Stimulated activated effector memory CD8-positive, alpha-beta T cell treated with anti-CD3 and anti-CD28 coated beads, Interleukin-12 subunit alpha, Interleukin-12 subunit beta, amount 100 ng/mL, for 72 hours (primary cell): ENCODE measurements at regions not wholly inside any gene's neighbourhood (a gene's known extent, or its start where the extent isn't known, plus 50 kb on each side); places are given as distances from the start of the nearest gene placed in this dataset.
A peak's percentile ranks its signal among the peaks of the same experiment; 100 is the strongest.
"Not testable (repeated sequence)": the region's sequence is repeated elsewhere in the genome, so short reads cannot be mapped to it uniquely, and the experiment has no call there.

Experiments used
- ATAC-seq: fragments of 150-1000 bp; cut with Tn5 transposase; 2 replicates; pipeline ENCODE4 v1.10.0; 2021
- DNase-seq, 2 donors: peaks; one replicate each; pipeline ENCODE4 v3.0.0; 2021 to 2022; ENCODE audit warnings: low spot score in 2 of 2
- H3K27ac Mint-ChIP-seq: one replicate; pipeline ENCODE4 v1.8.0; 2022; ENCODE audit warnings: mild to moderate bottlenecking, mixed read lengths
- H3K36me3 Mint-ChIP-seq: one replicate; pipeline ENCODE4 v1.8.0; 2022; ENCODE audit warnings: mild to moderate bottlenecking, mixed read lengths
- H3K4me1 Mint-ChIP-seq: one replicate; pipeline ENCODE4 v1.8.0; 2022; ENCODE audit warnings: mixed read lengths
- H3K4me3 Mint-ChIP-seq: one replicate; pipeline ENCODE4 v1.8.0; 2022; ENCODE audit warnings: mild to moderate bottlenecking, mixed read lengths
- H3K9me3 Mint-ChIP-seq: one replicate; pipeline ENCODE4 v1.8.0; 2022; ENCODE audit warnings: mixed read lengths

DNA sequence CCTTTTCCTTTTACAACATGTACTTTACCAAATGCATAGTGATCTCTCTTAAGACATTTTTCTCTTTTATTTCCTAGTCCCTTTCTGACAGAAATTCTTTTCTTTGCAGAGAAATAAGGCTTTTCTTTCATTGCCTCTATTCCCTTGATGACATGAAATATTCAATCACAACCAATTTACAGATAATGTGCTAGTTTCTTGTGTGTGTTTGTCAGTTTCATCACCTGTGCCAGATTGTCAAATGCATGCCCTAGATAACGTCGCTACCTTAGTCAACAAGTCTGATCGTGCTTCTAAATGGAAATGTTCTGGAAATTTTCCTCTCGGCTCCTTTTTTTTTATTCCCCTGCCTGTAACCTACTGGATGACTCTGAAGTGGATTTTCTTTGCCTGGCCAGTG lies 478.1 kb downstream of the KLF5 start:
- ATAC-seq, result no peak
- Mint-ChIP-seq H3K27ac (no peak overlapping the region), H3K9me3 (no peaks in the 10 kb centered on the region), H3K4me3 (no peak overlapping the region), H3K36me3 (no peaks in the 10 kb centered on the region), H3K4me1 (no peaks in the 10 kb centered on the region)
- DNase-seq, result no peak

DNA sequence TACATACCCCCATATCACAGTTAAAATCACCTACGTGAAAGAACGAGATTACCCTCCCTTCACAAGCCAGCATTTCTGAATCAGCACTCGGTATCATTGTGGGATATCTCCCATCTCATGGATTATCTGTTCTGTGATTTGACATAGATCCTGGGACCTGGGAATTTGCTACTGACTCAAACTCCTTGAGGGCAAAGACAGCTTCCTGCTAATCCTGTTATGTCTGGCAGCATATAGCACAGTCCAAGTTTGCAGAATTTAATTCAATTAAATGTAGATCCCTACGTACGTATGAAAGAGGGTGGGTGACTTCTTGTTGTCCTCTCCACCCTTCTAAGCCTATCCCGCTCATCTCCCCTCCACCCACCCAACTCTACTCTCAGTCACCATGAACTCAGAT lies 476.5 kb downstream of the KLF5 start:
- Mint-ChIP-seq H3K36me3 (no peaks in the 10 kb centered on the region), H3K4me1 (no peaks in the 10 kb centered on the region), H3K4me3 (no peak overlapping the region), H3K27ac (no peak overlapping the region), H3K9me3 (no peaks in the 10 kb centered on the region)
- ATAC-seq (no peak), DNase-seq (no peak)

DNA sequence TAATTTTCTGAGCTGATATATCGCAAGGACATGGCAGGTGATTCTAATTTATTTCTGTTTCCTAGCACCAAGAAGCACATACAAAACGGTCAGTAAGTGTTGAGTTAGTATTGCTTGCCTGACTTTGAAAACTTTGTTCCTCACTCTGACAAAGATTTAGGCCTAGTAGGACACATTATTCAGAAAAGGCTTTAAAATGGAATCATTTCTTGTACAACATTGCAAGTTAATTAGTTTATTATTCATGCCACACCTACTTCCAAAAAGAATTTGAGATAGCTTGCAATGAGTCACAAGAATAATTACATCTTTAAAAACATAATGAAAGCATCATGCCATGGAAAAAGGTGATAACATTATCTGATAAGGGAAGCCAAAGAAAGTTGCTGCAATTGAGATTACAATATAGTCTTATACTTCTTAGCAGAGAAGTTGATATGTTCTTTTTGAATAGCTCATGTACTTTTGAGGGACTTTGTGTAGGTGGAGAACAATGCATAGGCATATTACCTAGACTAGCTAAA lies 474.2 kb downstream of the KLF5 start:
- H3K36me3 Mint-ChIP-seq, result no peaks in the 10 kb centered on the region
- H3K9me3 Mint-ChIP-seq, result no peaks in the 10 kb centered on the region
- H3K4me1 Mint-ChIP-seq, result no peaks in the 10 kb centered on the region
- ATAC-seq (no peak), DNase-seq (no peak)
- no peak overlapping the region for H3K4me3 Mint-ChIP-seq
- no peak overlapping the region for H3K27ac Mint-ChIP-seq

DNA sequence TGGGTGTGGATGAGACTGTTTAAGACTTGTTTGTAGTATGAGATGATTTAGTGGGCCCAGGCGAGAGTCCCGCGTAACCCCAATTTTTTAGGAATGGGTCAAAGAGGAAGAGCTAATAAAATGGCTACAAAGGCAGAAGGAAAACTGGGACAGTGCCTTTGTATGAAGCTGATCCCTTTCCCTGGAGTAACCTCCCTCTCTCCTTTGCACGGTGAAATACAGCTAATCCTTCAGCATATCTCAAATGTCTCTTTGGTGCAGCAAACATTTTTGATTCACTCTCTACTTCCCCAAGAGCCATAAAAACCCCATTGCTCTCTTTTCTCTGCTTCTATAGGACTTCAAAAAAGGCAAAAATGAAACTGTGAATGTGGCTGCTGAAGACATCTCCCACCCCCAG lies 473.8 kb downstream of the KLF5 start:
- DNase-seq (no peak), ATAC-seq (no peak)
- H3K36me3 Mint-ChIP-seq, result no peaks in the 10 kb centered on the region
- H3K27ac Mint-ChIP-seq, result no peak overlapping the region
- H3K9me3 Mint-ChIP-seq, result no peaks in the 10 kb centered on the region
- H3K4me1 Mint-ChIP-seq, result no peaks in the 10 kb centered on the region
- no peak overlapping the region for H3K4me3 Mint-ChIP-seq

DNA sequence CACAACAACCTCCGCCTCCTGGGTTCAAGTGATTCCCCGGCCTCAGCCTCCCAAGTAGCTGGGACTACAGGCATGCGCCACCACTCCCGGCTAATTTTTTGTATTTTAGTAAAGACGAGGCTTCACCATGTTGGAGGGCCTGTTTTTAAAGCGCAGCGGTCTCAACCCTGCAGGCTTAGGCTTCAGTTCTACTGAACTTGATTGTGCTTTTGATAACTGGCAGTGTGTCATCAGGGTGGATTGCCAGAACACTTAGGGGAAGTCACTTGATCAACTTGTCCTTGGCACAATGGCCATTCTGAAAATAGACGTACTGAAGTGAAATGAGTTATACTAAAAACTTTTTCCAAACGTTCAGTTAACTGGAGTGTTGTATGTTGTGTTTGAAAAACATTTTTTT lies 472.2 kb downstream of the KLF5 start:
- ATAC-seq, result no peak
- Mint-ChIP-seq H3K9me3 (peaks cover 2% of the 10 kb centered on the region), H3K4me1 (no peaks in the 10 kb centered on the region), H3K36me3 (no peaks in the 10 kb centered on the region), H3K27ac (no peak overlapping the region), H3K4me3 (no peak overlapping the region)
- no peak for DNase-seq

DNA sequence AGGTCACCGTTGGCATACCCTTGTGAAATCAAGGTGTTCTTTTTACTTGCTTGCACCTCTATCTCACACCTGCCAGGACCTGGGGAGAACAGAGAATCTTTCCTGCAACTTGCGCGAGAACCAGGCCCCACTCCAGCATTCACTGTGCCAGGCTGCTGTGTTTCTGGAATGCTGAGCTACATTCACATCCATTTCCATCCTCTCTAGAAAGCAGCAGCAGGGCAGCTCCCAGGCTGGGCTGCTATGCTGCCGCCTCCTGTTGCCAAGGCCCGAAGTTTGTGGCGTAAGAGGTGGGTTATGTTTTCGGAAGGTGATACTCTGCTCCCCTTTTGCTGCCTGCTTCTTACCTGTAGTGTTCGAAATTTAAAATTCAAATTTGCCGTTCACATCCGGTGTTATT lies 464.1 kb downstream of the KLF5 start:
- no peak for DNase-seq
- Mint-ChIP-seq H3K4me1 (peaks cover 15% of the 10 kb centered on the region), H3K27ac (no peak overlapping the region), H3K4me3 (no peak overlapping the region), H3K36me3 (no peaks in the 10 kb centered on the region), H3K9me3 (peaks cover 2% of the 10 kb centered on the region)
- no peak for ATAC-seq

DNA sequence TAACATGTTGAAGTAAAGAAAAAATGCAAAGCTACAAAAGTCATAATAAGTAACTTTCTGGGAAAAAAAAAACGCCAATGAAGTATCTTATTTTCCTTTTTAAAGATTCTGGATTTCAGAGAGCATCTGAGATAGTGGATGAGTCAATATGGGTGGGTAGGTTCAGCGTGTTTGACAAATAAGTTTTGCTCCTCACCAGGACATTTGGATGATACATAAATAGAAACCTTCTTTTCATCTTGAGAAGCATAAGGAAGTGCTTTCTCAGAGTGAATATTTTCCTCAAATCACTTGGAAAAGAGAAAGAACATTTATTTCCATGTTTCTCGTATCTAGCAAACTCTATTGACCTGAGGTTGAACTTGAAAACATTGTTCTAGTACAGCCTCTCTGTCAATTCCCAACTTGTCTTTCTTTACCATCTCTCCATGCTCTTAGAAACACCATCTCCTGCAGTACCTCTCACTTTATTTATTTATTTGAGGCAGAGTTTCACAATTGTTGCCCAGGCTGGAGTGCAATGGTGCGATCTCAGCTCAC lies 463.2 kb downstream of the KLF5 start:
- Mint-ChIP-seq H3K36me3 (no peaks in the 10 kb centered on the region), H3K4me1 (peaks cover 15% of the 10 kb centered on the region), H3K4me3 (no peak overlapping the region), H3K27ac (no peak overlapping the region), H3K9me3 (peaks cover 2% of the 10 kb centered on the region)
- no peak for ATAC-seq
- DNase-seq, result no peak

DNA sequence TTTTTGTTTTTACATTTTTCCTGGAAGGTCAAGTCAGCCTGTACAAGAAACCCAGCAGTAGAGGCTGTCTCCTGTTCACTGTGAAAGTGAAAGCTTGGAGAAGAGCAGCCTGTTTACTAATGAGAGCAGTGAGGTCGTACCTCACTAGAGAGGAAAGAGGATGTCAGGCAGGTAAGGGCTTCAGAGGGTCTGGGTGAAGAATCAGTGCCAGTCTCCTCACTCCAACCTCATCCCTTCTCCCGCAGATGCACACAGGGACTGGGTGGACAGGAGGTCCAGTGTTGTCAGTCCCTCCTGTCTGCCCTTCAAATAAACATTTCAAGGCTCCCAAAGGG lies 462.5 kb downstream of the KLF5 start:
- Mint-ChIP-seq H3K4me3 (peak overlapping the region; percentile 25), H3K4me1 (peaks cover 15% of the 10 kb centered on the region), H3K27ac (no peak overlapping the region), H3K36me3 (no peaks in the 10 kb centered on the region), H3K9me3 (no peaks in the 10 kb centered on the region)
- DNase-seq (no peak), ATAC-seq (peak; percentile 49)

DNA sequence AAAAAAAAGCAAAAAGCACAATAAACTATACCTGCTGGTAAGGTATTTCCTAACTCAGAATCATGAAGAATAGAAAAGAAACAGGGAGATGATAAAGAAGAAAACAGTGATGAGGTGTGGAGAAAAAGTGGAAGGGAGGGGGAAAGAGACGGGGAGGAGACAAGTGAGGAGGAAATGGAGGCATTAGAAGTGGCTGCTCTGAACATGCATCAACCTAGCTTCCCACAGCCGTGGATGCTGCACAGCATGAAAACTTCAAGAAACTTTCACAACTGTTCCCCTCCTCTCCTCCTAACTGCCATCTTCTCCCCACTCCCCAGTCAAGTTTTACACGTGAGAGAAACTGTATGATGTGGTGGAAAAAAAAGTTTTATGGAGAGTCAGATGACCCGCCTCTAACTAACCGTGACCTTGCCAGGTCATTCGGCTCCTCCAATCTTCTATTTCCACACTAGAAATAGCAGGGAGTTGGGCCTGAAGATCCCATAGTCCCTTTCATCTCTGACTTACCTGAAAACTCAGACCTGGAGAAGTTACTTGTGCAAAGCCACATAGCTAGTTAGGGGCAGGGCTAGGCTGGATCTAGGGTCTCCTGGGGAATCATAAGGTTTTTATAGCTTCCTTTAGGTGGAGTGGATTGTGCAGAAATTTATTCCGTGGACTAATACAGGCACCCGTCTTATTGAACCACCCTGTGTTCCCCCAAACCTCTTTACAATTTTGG lies 461.9 kb downstream of the KLF5 start:
- ATAC-seq, result peak; percentile 32
- peaks cover 15% of the 10 kb centered on the region for H3K4me1 Mint-ChIP-seq
- no peak for DNase-seq
- H3K9me3 Mint-ChIP-seq, result no peaks in the 10 kb centered on the region
- no peaks in the 10 kb centered on the region for H3K36me3 Mint-ChIP-seq
- no peak overlapping the region for H3K27ac Mint-ChIP-seq
- peak overlapping the region; percentile 25 for H3K4me3 Mint-ChIP-seq

DNA sequence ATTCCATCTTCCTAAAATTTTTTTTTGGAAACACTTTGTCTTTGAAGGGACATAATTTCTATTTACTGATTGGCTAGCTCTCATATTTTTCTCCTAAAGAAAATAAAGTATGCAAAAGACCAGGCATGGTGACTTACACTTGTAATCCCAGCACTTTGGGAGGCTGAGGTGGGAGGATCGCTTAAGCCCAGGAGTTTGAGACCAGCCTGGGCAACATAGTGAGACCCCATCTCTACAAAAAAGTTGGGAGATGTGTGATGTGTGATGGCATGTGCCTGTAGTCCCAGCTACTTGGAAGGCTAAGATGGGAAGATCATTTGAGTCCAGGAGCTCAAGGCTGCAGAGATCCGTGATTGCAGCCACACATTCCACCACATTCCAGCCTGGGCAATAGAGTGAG lies 461.3 kb downstream of the KLF5 start:
- peaks cover 15% of the 10 kb centered on the region for H3K4me1 Mint-ChIP-seq
- not testable (repeated sequence) for ATAC-seq, H3K36me3 Mint-ChIP-seq, H3K9me3 Mint-ChIP-seq, H3K27ac Mint-ChIP-seq, DNase-seq
- peak overlapping the region; percentile 25 for H3K4me3 Mint-ChIP-seq

DNA sequence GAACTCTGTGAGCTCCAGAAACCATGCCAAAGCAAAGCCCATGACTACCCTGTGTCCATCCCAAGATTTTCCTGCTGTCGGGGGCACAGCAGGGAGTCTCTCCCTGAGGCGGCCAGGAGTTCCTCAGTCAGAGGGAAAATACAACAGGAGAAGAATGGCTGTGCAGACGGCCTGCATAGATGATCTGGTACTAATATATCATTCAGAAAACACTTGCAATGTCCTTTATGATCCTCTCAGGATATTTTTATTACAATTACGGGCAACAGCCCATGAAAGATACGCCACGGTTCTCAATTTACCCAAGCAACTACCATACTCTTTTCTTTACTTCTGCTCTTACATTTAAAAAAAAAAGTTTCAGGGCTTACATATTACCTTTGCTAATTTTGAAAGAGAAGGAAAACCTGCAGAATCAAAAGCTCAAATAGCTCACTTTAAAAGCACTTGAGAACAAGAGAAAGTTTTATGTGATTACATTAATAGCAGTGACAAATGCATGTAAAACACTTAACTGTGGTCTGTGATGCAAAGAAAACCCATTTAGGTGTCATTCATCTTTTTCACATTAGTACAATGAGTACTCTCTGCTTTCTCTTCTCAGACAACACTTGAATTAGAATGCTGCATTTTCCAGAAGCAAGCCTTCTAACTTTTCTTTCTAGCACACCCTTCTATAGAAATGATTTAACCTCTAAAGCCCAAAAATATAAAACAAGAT lies 460.8 kb downstream of the KLF5 start:
- ATAC-seq, result no peak
- DNase-seq, result no peak
- Mint-ChIP-seq H3K4me3 (no peak overlapping the region), H3K9me3 (no peaks in the 10 kb centered on the region), H3K27ac (no peak overlapping the region), H3K4me1 (peaks cover 15% of the 10 kb centered on the region), H3K36me3 (no peaks in the 10 kb centered on the region)

DNA sequence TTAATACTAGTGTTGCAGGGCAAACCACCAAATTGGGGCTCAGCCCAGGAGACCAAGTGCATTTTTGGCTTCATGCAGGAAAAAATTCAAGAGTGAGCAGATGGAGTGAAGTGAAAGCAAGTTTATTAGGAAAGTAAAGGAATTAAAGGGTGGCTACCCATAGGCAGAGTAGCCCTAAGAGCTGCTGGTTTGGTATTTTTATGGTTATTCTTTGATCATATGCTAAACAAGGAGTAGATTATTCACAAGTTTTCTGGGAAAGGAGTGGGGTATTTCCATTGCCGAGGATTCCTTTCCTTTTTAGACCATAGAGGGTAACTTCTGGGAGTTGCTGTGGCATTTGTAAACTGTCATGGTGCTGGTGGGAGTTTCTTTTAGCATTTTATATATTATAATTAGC lies 459.0 kb downstream of the KLF5 start:
- Mint-ChIP-seq H3K4me3 (no peak overlapping the region), H3K9me3 (no peaks in the 10 kb centered on the region), H3K27ac (no peak overlapping the region), H3K36me3 (no peaks in the 10 kb centered on the region), H3K4me1 (peaks cover 15% of the 10 kb centered on the region)
- ATAC-seq, result no peak
- no peak for DNase-seq

DNA sequence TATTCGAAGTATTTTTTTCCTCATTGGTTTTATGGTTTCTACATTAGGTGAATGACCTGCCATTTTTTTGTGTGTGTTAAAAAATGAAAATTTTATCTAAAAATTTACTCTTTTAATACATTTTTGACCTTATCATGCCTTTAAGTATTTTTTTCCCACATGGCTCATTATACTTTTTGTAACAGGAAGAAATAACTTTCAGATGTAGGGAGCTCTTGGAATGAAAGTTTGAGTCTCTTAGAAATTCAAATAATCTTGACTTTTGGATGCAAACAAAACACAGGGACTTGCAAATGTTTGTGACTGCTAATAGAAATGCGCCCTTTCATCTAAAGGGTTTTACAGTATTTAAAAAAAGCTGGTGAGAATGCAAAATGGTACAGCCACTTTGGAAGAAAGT lies 457.9 kb downstream of the KLF5 start:
- peaks cover 15% of the 10 kb centered on the region for H3K4me1 Mint-ChIP-seq

DNA sequence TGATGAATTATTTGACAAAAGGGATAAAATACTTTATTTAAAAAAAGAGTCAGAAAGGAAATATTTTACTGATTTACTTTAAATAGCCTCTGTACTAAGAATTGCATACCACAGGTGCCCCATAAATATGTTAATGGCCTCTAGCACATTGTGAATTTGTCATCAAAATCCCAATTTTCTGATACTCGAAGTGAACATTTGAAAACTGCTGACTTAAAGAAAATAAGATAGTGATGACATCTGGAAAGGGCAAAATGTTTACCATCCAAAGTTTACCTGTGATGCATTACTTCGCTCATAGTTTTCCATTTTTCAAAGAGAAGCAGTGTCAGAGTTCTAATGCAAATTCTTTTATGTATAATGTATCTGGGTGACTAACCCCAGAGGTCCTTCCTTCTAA lies 455.4 kb downstream of the KLF5 start:
- H3K27ac Mint-ChIP-seq, result no peak overlapping the region
- H3K4me1 Mint-ChIP-seq, result no peaks in the 10 kb centered on the region

More for the DNA sequence above, 457.9 kb downstream of the KLF5 start:
- Mint-ChIP-seq H3K4me3 (no peak overlapping the region), H3K9me3 (no peaks in the 10 kb centered on the region), H3K36me3 (no peaks in the 10 kb centered on the region), H3K27ac (no peak overlapping the region)
- ATAC-seq, result no peak
- DNase-seq, result no peak

DNA sequence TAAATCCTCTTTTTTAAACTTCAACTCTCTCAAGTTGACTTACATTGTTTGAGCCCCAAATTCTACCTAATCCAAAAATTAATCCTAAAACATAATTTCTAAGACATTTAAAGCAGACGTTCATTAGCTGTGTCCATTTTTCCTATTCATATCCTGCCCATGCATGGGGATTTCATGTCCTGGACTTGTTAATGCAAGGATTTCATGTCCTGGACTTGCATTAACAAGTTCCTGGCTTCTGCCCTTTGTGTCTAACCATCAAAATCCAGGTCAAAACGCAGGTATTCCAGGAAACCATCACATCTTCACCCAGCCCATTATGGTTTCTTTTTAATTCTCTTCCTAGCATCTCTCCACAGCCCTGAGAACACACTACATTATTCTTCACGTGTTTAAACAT lies 454.9 kb downstream of the KLF5 start:
- DNase-seq (no peak), ATAC-seq (no peak)
- no peak overlapping the region for H3K4me3 Mint-ChIP-seq
- no peaks in the 10 kb centered on the region for H3K9me3 Mint-ChIP-seq
- H3K4me1 Mint-ChIP-seq, result no peaks in the 10 kb centered on the region
- H3K36me3 Mint-ChIP-seq, result no peaks in the 10 kb centered on the region
- no peak overlapping the region for H3K27ac Mint-ChIP-seq

More for the DNA sequence above, 455.4 kb downstream of the KLF5 start:
- ATAC-seq (no peak), DNase-seq (no peak)
- no peaks in the 10 kb centered on the region for H3K36me3 Mint-ChIP-seq
- H3K4me3 Mint-ChIP-seq, result no peak overlapping the region
- H3K9me3 Mint-ChIP-seq, result no peaks in the 10 kb centered on the region

DNA sequence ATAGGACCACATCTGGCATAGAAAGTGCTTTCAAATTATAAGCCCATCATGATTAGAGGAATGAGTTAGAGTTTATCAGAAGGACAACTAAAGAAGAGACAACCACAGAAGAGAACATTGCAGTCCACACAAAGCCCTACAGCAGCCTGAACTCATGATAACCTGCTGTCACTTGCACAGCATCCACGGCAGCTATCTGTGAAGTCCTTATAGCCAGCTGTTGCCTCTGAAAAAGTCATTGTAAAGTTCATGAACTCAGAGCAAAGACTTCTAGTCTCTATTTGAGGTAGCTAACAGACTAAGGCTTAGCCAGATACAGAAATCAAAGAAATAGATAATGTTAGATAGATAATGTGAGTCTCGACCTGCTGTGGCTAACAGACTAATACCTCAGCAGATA lies 450.0 kb downstream of the KLF5 start:
- Mint-ChIP-seq H3K27ac (no peak overlapping the region), H3K4me1 (no peaks in the 10 kb centered on the region), H3K4me3 (no peak overlapping the region), H3K36me3 (no peaks in the 10 kb centered on the region), H3K9me3 (no peaks in the 10 kb centered on the region)
- DNase-seq, result no peak
- no peak for ATAC-seq
